ENCODE measurements at regions not wholly inside any gene's neighbourhood (a gene's known extent, or its start where the extent isn't known, plus 50 kb on each side); places are given as distances from the start of the nearest gene placed in this dataset.
A peak's percentile ranks its signal among the peaks of the same experiment; 100 is the strongest.

DNA sequence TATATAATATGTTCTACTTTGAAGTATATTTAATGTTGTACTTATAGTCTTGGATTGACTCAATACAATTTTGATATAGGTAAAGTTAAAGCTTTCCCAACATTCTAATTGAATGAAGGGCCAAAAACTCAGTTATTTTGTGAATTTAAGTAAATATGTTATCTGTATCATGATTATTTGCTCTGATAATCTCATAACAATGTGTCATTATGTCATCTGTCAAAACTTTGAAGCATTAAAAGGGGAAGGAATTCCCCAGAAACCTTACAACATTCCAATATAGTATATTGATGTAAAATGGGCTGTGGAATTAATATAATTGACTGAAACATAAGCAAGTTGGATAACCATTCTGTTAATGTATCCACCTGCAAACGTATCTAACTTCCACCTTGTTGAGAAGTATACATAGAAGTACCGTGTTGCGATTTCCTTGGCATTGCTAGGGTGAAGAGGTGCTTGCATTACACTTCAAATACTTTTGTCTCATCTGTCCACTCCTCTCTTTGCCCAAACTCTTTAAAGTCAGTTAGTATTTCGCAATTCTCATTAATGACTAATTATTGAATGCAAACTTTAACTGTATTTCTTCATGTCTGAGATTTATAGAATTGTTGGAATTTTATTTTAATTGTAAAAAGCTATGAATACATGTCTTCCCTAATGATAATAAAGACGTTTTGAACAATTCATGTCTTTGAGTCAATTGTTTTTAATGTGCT is 1982.1 kb upstream of the ADGRL3 start:
- Mint-ChIP-seq H3K4me3 (no peak overlapping the region), H3K27ac (no peak overlapping the region), H3K9me3 (peaks cover 16% of the 10 kb centered on the region), H3K36me3 (ENCODE audit: low read depth) (no peaks in the 10 kb centered on the region), H3K4me1 (ENCODE audit: low read depth) (no peaks in the 10 kb centered on the region), H3K27me3 (ENCODE audit: insufficient read depth) (no peaks in the 10 kb centered on the region)
- DNase-seq (ENCODE audit: low spot score) = no peak
- intact Hi-C loops (cut with micrococcal nuclease) = no loop called here

GRCh38 chr4:59222221-59222620 is 1977.9 kb upstream of the ADGRL3 start:
- Mint-ChIP-seq H3K4me3 (no peak overlapping the region), H3K27me3 (ENCODE audit: insufficient read depth) (no peaks in the 10 kb centered on the region), H3K36me3 (ENCODE audit: low read depth) (no peaks in the 10 kb centered on the region), H3K9me3 (peaks cover 8% of the 10 kb centered on the region), H3K4me1 (ENCODE audit: low read depth) (no peaks in the 10 kb centered on the region), H3K27ac (no peak overlapping the region)
- DNase-seq (ENCODE audit: low spot score) = no peak
- intact Hi-C loops (cut with micrococcal nuclease) = no loop called here

DNA sequence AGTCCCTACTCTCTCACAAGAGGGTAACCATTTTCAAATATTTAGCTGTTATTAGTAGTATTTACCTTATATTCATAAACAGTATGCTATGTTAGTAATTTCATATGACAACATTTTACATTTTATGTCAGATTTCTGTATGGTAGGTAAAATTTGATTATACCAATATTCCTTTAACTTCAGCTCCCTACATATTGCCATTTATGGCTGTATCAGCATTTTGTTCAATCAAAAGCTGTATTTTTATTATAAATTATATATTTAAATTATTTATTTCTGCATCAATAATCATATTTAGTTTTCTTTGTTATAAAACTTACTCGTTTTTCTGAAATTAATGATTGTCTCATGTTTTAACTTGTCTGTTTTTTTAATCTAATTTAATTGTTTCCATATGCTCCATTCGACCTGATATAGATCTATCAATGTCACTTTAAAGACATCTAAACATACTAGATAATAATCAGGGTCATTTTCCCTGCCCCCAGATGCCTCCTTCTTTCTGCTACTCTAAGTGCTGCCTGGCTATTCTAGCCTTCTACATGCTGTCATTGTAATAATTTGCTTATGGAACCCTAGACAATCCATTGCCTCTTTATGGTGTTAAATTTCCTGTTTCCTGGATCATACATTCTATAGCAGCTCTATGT is 1976.7 kb upstream of the ADGRL3 start:
- intact Hi-C loops (cut with micrococcal nuclease) = no loop called here
- H3K9me3 Mint-ChIP-seq = peaks cover 8% of the 10 kb centered on the region
- no peak for DNase-seq (ENCODE audit: low spot score)
- no peaks in the 10 kb centered on the region for H3K4me1 Mint-ChIP-seq (ENCODE audit: low read depth)
- H3K27me3 Mint-ChIP-seq (ENCODE audit: insufficient read depth) = no peaks in the 10 kb centered on the region
- no peak overlapping the region for H3K27ac Mint-ChIP-seq
- H3K4me3 Mint-ChIP-seq = no peak overlapping the region
- no peaks in the 10 kb centered on the region for H3K36me3 Mint-ChIP-seq (ENCODE audit: low read depth)

DNA sequence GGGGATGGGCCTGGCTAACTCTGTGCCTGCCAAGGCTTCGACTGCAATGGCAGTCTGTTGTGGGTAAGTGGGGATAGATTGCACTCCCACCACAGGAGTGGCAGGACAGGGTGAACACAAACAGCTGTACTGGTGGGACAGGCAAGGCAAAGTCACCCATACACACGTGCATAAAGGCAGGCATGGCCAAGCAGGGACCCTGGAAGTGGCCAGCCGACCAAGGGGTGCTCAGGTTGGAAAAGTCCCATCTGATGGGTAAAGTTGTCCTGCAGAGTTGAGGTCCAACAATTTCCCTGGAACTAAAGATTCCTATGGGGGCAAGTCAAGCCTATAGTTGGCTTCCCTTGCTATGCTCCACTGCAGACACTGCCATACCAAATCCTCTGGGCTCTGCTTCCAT is 1961.9 kb upstream of the ADGRL3 start:
- intact Hi-C loops (cut with micrococcal nuclease) = no loop called here
- H3K36me3 Mint-ChIP-seq (ENCODE audit: low read depth) = no peaks in the 10 kb centered on the region
- H3K27ac Mint-ChIP-seq = no peak overlapping the region
- peaks cover 38% of the 10 kb centered on the region for H3K9me3 Mint-ChIP-seq
- no peaks in the 10 kb centered on the region for H3K27me3 Mint-ChIP-seq (ENCODE audit: insufficient read depth)
- no peak for DNase-seq (ENCODE audit: low spot score)
- no peak overlapping the region for H3K4me3 Mint-ChIP-seq
- no peaks in the 10 kb centered on the region for H3K4me1 Mint-ChIP-seq (ENCODE audit: low read depth)

GRCh38 chr4:59240011-59240410 is 1960.1 kb upstream of the ADGRL3 start:
- Mint-ChIP-seq H3K27me3 (ENCODE audit: insufficient read depth) (no peaks in the 10 kb centered on the region), H3K4me1 (ENCODE audit: low read depth) (no peaks in the 10 kb centered on the region), H3K4me3 (no peak overlapping the region), H3K9me3 (peaks cover 39% of the 10 kb centered on the region), H3K27ac (no peak overlapping the region), H3K36me3 (ENCODE audit: low read depth) (no peaks in the 10 kb centered on the region)
- DNase-seq (ENCODE audit: low spot score) = no peak
- intact Hi-C loops (cut with micrococcal nuclease) = no loop called here

DNA sequence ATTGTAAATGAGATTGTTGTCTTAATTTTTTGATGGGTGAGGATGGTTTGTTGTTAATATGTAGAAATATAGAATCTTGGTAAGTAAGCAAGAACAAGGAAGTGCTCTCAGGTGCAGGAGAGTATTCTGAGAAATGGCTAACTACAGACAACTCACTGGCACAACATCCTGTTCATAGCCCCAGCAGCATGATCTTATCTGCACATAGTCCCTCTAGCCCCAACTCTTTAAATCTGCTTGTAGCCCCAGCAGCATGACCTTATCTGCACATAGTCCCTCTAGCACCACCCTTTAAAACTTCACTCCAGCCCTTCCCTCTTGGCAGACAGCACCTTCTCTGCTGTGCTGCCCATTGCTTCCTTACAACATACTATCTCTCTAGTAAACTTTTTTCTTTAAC is 1957.1 kb upstream of the ADGRL3 start:
- Mint-ChIP-seq H3K4me3 (no peak overlapping the region), H3K27me3 (ENCODE audit: insufficient read depth) (no peaks in the 10 kb centered on the region), H3K9me3 (peaks cover 34% of the 10 kb centered on the region), H3K4me1 (ENCODE audit: low read depth) (no peaks in the 10 kb centered on the region), H3K27ac (peak overlapping the region; percentile 31), H3K36me3 (ENCODE audit: low read depth) (no peaks in the 10 kb centered on the region)
- intact Hi-C loops (cut with micrococcal nuclease) = no loop called here
- no peak for DNase-seq (ENCODE audit: low spot score)

- H3K9me3 Mint-ChIP-seq = peaks cover 17% of the 10 kb centered on the region
- H3K27me3 Mint-ChIP-seq (ENCODE audit: insufficient read depth) = no peaks in the 10 kb centered on the region
- H3K36me3 Mint-ChIP-seq (ENCODE audit: low read depth) = no peaks in the 10 kb centered on the region
- H3K4me1 Mint-ChIP-seq (ENCODE audit: low read depth) = no peaks in the 10 kb centered on the region
- H3K27ac Mint-ChIP-seq = no peak overlapping the region
- no peak overlapping the region for H3K4me3 Mint-ChIP-seq
- intact Hi-C loops (cut with micrococcal nuclease) = no loop called here
- no peak for DNase-seq (ENCODE audit: low spot score)
Observed at GRCh38 chr4:59247032-59247431, 1953.1 kb upstream of the ADGRL3 start.

GRCh38 chr4:59248313-59248712 is 1951.8 kb upstream of the ADGRL3 start:
- no peaks in the 10 kb centered on the region for H3K27me3 Mint-ChIP-seq (ENCODE audit: insufficient read depth)
- H3K4me1 Mint-ChIP-seq (ENCODE audit: low read depth) = no peaks in the 10 kb centered on the region
- intact Hi-C loops (cut with micrococcal nuclease) = no loop called here
- H3K4me3 Mint-ChIP-seq = no peak overlapping the region
- no peak for DNase-seq (ENCODE audit: low spot score)
- peaks cover 7% of the 10 kb centered on the region for H3K9me3 Mint-ChIP-seq
- H3K36me3 Mint-ChIP-seq (ENCODE audit: low read depth) = no peaks in the 10 kb centered on the region
- no peak overlapping the region for H3K27ac Mint-ChIP-seq

DNA sequence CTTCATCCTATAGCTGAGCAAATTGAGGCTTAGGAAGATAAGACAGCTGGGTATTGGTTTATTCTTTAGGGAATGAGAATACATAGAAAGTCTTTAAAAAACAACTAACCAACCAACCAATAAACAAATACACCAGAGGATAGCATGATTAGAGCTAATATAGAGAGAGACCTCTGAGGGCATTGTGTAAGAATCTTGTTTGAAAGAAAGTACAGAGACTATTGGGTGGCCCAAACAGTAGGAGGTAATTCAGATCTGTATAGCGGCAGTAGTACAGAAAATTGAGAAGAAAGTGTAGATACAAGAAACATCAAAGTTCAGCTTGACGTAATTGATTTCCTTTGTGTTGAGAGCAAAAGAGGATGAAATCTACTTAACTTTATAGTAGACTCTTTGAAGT is 1951.0 kb upstream of the ADGRL3 start:
- no peak for DNase-seq (ENCODE audit: low spot score)
- H3K27ac Mint-ChIP-seq = no peak overlapping the region
- no peaks in the 10 kb centered on the region for H3K36me3 Mint-ChIP-seq (ENCODE audit: low read depth)
- no peaks in the 10 kb centered on the region for H3K27me3 Mint-ChIP-seq (ENCODE audit: insufficient read depth)
- no peaks in the 10 kb centered on the region for H3K4me1 Mint-ChIP-seq (ENCODE audit: low read depth)
- peaks cover 1% of the 10 kb centered on the region for H3K9me3 Mint-ChIP-seq
- H3K4me3 Mint-ChIP-seq = no peak overlapping the region
- intact Hi-C loops (cut with micrococcal nuclease) = no loop called here

DNA sequence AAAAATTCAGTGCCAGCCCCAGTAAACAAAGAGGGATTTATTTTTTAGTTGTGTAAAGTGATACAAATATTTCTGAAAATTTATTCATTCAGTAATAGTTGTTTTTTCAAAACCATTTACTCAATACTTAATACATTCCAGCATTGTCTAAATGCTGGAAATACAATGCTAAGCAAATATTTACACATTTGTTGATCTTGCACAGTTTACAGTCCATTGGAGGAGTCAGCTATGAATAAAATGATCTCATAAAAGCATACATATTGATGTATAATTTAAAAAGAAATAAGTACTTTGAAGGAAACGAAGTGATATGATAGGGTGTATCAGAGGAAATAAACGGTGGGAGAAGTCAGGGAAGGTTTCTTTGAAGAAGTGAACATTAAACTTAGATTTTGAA is 1942.1 kb upstream of the ADGRL3 start:
- H3K27me3 Mint-ChIP-seq (ENCODE audit: insufficient read depth) = no peaks in the 10 kb centered on the region
- no peaks in the 10 kb centered on the region for H3K4me1 Mint-ChIP-seq (ENCODE audit: low read depth)
- no peak overlapping the region for H3K4me3 Mint-ChIP-seq
- no peaks in the 10 kb centered on the region for H3K36me3 Mint-ChIP-seq (ENCODE audit: low read depth)
- intact Hi-C loops (cut with micrococcal nuclease) = no loop called here
- no peak for DNase-seq (ENCODE audit: low spot score)
- peaks cover 10% of the 10 kb centered on the region for H3K9me3 Mint-ChIP-seq
- H3K27ac Mint-ChIP-seq = no peak overlapping the region

DNA sequence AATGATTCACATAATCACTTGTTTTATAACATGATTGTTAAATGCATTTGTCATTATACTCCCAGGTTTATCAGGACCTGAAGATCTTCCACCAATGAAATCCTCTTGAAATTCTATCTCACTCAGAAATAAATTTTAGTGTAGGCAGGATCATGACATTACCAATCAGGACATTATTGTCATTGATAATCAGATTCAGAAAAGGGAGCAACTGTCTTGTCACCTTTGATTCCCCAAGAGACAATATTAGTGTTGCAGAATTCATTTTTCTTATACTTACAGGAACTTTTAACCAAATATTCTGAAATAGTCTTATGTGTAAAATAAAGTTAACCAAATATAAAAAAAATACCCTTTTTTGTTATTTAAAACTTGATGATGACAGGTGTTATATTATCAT is 1892.5 kb upstream of the ADGRL3 start:
- H3K36me3 Mint-ChIP-seq (ENCODE audit: low read depth) = no peaks in the 10 kb centered on the region
- H3K27me3 Mint-ChIP-seq (ENCODE audit: insufficient read depth) = no peaks in the 10 kb centered on the region
- intact Hi-C loops (cut with micrococcal nuclease) = no loop called here
- DNase-seq (ENCODE audit: low spot score) = no peak
- H3K27ac Mint-ChIP-seq = no peak overlapping the region
- H3K4me1 Mint-ChIP-seq (ENCODE audit: low read depth) = no peaks in the 10 kb centered on the region
- H3K4me3 Mint-ChIP-seq = no peak overlapping the region
- no peaks in the 10 kb centered on the region for H3K9me3 Mint-ChIP-seq

DNA sequence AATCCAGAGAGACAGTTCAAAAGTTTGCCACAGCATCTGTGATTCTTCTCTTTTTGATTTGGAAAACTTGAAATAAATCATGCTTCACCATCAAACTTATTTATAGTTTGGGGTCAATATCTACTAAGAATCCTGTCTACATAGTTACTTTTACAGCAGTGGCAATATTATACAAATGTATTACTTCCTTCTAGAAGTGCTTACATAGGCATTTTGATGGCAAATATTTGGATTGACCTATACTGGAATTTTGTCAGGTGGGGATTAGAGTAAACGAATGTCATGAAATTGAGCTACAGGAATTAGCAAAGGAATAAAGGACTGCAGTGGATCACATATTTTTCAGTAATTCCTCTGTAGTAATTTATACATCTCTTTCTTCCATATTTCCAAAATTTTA is 1885.5 kb upstream of the ADGRL3 start:
- Mint-ChIP-seq H3K4me1 (ENCODE audit: low read depth) (no peaks in the 10 kb centered on the region), H3K36me3 (ENCODE audit: low read depth) (no peaks in the 10 kb centered on the region), H3K27ac (no peak overlapping the region), H3K4me3 (no peak overlapping the region), H3K27me3 (ENCODE audit: insufficient read depth) (no peaks in the 10 kb centered on the region), H3K9me3 (no peaks in the 10 kb centered on the region)
- intact Hi-C loops (cut with micrococcal nuclease) = no loop called here
- no peak for DNase-seq (ENCODE audit: low spot score)

DNA sequence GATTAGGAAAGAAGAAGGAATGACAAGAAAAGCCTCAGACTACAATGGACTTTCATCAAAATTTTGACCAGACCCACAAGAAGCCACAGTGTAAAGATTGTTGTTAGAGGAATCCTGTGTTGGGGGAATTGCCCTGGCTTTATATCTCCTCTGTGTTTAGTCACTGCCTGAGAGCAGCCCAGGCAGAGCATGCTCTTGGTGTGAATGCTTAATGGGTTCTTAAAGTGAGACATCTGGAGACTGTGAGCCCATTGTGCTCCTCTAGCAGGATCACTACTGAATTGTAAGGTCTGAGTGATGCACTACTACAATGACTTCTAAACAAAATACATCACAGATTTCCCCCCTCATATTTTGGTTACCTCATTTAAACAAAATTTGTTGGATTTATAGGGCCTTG is 1860.5 kb upstream of the ADGRL3 start:
- Mint-ChIP-seq H3K36me3 (ENCODE audit: low read depth) (no peaks in the 10 kb centered on the region), H3K4me3 (no peak overlapping the region), H3K27me3 (ENCODE audit: insufficient read depth) (no peaks in the 10 kb centered on the region), H3K27ac (no peak overlapping the region), H3K4me1 (ENCODE audit: low read depth) (no peaks in the 10 kb centered on the region), H3K9me3 (no peaks in the 10 kb centered on the region)
- no peak for DNase-seq (ENCODE audit: low spot score)
- intact Hi-C loops (cut with micrococcal nuclease) = no loop called here

GRCh38 chr4:59341506-59341905 is 1858.6 kb upstream of the ADGRL3 start:
- intact Hi-C loops (cut with micrococcal nuclease) = no loop called here
- no peak overlapping the region for H3K27ac Mint-ChIP-seq
- H3K4me3 Mint-ChIP-seq = no peak overlapping the region
- no peaks in the 10 kb centered on the region for H3K36me3 Mint-ChIP-seq (ENCODE audit: low read depth)
- H3K9me3 Mint-ChIP-seq = no peaks in the 10 kb centered on the region
- DNase-seq (ENCODE audit: low spot score) = no peak
- no peaks in the 10 kb centered on the region for H3K27me3 Mint-ChIP-seq (ENCODE audit: insufficient read depth)
- H3K4me1 Mint-ChIP-seq (ENCODE audit: low read depth) = no peaks in the 10 kb centered on the region

All from activated T-helper 1 cell treated with anti-CD3 and anti-CD28 coated beads, Interleukin-12 subunit alpha, Interleukin-12 subunit beta, Interleukin-2, Interleukin-4 antibody, amounts not matched to agents 30 ng/mL and 10 ng/mL and 1 ng/mL, durations not matched to agents 14 hours and 24 hours and 36 hours (primary cell).